GM13976 (cell line): ENCODE measurements at regions not wholly inside any gene's neighbourhood (a gene's known extent, or its start where the extent isn't known, plus 50 kb on each side); places are given as distances from the start of the nearest gene placed in this dataset.

ENCODE experiments used
- DNase-seq: peaks from one replicate; pipeline ENCODE4 v3.0.0; 2012; ENCODE audit warnings: low spot score
- in situ Hi-C: fragments of 300-500 bp; cut with MboI; formaldehyde crosslinking; loops from one replicate; pipeline ENCODE4 v1.12.0; 2022; ENCODE audit warnings: low sequenced_read_pairs, mixed read lengths, inconsistent platforms; ENCODE audit not compliant: unreplicated experiment
- TF ChIP-seq, protein P1 (sequence below): IDR thresholded peaks from 2 replicates; pipeline ENCODE4 v1.5.1; 2012; ENCODE audit warnings: borderline replicate concordance, mild to moderate bottlenecking; ENCODE audit not compliant: insufficient read depth; ENCODE audit errors: extremely low read depth, missing control alignments, control extremely low read depth

GRCh38 chr9:13627071-13627470, 347.6 kb upstream of the MPDZ start:
- DNase-seq = no peak
- TF ChIP-seq, protein P1, sequence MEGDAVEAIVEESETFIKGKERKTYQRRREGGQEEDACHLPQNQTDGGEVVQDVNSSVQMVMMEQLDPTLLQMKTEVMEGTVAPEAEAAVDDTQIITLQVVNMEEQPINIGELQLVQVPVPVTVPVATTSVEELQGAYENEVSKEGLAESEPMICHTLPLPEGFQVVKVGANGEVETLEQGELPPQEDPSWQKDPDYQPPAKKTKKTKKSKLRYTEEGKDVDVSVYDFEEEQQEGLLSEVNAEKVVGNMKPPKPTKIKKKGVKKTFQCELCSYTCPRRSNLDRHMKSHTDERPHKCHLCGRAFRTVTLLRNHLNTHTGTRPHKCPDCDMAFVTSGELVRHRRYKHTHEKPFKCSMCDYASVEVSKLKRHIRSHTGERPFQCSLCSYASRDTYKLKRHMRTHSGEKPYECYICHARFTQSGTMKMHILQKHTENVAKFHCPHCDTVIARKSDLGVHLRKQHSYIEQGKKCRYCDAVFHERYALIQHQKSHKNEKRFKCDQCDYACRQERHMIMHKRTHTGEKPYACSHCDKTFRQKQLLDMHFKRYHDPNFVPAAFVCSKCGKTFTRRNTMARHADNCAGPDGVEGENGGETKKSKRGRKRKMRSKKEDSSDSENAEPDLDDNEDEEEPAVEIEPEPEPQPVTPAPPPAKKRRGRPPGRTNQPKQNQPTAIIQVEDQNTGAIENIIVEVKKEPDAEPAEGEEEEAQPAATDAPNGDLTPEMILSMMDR = no peak
- in situ Hi-C loops = no loop called here

- DNase-seq = no peak
- in situ Hi-C loops = no loop called here
- TF ChIP-seq, protein P1 = no peak
Observed at GRCh38 chr9:13626601-13627000, 347.1 kb upstream of the MPDZ start.

DNA sequence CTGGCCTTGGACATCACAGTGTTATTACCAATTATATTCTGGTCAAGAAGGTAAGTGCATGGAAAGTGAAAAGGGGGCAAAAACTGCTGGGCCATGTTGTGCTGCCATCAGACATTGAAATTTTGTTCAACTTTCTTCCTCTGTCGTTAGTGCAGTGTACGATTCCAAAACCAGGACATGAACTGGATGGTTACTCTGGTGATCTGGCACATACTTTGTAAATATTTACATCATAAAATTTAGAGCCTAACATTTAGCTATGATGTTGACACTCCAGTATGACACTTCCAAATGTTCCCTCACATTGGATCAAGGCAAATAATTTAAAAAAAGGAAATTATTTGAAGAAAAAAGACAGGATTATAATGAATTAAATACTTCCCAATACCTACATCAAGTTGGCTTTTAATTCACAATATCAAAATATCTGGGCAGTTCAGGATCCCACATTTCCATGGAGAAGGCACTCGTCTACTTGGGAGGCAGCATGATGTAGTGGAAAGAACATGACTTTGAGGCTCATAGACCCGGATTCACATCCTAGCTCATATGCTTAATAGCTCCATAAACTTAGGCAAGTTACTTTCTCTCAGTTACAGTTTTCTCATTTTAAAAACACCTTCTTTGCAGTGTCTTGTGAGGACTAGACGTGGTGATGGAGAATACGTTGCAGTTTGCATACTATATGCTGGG, 342.5 kb upstream of the MPDZ start:
- TF ChIP-seq, protein P1 = no peak
- DNase-seq = no peak
- in situ Hi-C loops = no loop called here

GRCh38 chr9:13616491-13617035, 337.1 kb upstream of the MPDZ start:
- in situ Hi-C loops = no loop called here
- TF ChIP-seq, protein P1 = no peak
- no peak for DNase-seq

- TF ChIP-seq, protein P1 = no peak
- in situ Hi-C loops = no loop called here
- DNase-seq = no peak
Observed at GRCh38 chr9:13615660-13616490, 336.4 kb upstream of the MPDZ start.

DNA sequence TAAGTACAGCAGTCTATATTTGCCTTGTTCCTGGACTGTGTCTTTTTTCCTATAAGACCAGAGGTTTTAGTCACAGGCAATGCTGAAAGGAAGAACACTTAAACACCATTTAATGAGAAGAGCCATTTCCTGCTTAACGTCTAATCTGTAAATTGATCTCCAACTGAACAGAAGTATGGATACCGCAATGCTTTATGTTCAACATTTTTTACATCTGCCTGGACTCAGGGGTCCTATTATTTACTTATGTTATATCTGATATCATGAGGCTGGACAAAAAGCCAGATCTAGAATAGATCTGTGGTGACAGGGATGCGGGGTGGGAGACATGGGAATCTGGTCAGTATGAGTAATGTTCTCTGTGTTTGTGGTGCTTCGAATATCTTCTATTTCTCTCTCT, 334.6 kb upstream of the MPDZ start:
- DNase-seq = no peak
- TF ChIP-seq, protein P1 = no peak
- in situ Hi-C loops = no loop called here
